Uterus (tissue), 3 donors: ENCODE measurements at regions not wholly inside any gene's neighbourhood (a gene's known extent, or its start where the extent isn't known, plus 50 kb on each side); places are given as distances from the start of the nearest gene placed in this dataset.

Experiments
- DNase-seq, 2 donors: peaks; one replicate each; pipeline ENCODE4 v3.0.0-alpha.2; 2019 to 2020
- H3K27ac ChIP-seq, 2 donors: fragments of 200-600 bp; sonication (generic); 1 replicate in 1 of 2; 2 replicates in 1 of 2; pipeline ENCODE4 v1.5.1; 2016 to 2018
- H3K27me3 ChIP-seq, 2 donors: fragments of 200-600 bp; sonication (generic); one replicate each; pipeline ENCODE4 v1.5.1; 2018 to 2019; ENCODE audit warnings: control low read depth in 1 of 2
- H3K36me3 ChIP-seq, 2 donors: fragments of 200-600 bp; sonication (generic); one replicate each; pipeline ENCODE4 v1.5.1; 2019; ENCODE audit warnings: control low read depth in 1 of 2
- H3K4me1 ChIP-seq, 2 donors: fragments of 200-600 bp; sonication (generic); one replicate each; pipeline ENCODE4 v1.5.1; 2018 to 2019; ENCODE audit warnings: control low read depth in 1 of 2
- H3K4me3 ChIP-seq, 2 donors: fragments of 200-600 bp; sonication (generic); 1 replicate in 1 of 2; 2 replicates in 1 of 2; pipeline ENCODE4 v1.5.1; 2018 to 2019; ENCODE audit warnings: mild to moderate bottlenecking in 1 of 2
- H3K9me3 ChIP-seq, 2 donors: fragments of 200-600 bp; sonication (generic); one replicate each; pipeline ENCODE4 v1.5.1; 2019; ENCODE audit warnings: control low read depth in 1 of 2
- CTCF ChIP-seq, 4 experiments: fragments of 200-600 bp in 2 of 4; fragments of 450-650 bp in 2 of 4; sonication (generic) in 2 of 4; IDR thresholded peaks; one replicate each; pipeline ENCODE4 v1.5.1; 2016 to 2019; ENCODE audit warnings: antibody characterized with exemption in 4 of 4, mild to moderate bottlenecking in 2 of 4, moderate library complexity in 1 of 4
- POLR2A ChIP-seq, 2 donors: fragments of 450-650 bp; IDR thresholded peaks; one replicate each; pipeline ENCODE4 v1.6.1; 2016; ENCODE audit warnings: antibody characterized with exemption in 2 of 2, mild to moderate bottlenecking in 1 of 2, moderate library complexity in 1 of 2
- intact Hi-C: fragments of 100-400 bp; cut with DNase I; formaldehyde crosslinking; loops from one replicate; pipeline ENCODE4 v1.15.1; 2023; ENCODE audit warnings: low total_unique reads
- donor health status: DM: yes; HTN: yes; CAD: no.

- Histone ChIP-seq H3K4me3 (no peak overlapping the region), H3K4me1 (no peaks in the 10 kb centered on the region), H3K27me3 (no peaks in the 10 kb centered on the region), H3K9me3 (no peaks in the 10 kb centered on the region), H3K27ac (no peak overlapping the region), H3K36me3 (no peaks in the 10 kb centered on the region)
- intact Hi-C loops, result no loop called here
- DNase-seq, result no peak
- TF ChIP-seq CTCF (IDR thresholded peaks at IDR 0.05) (no peak), POLR2A (IDR thresholded peaks at IDR 0.05) (no peak)
Observed at GRCh38 chr14:92240658-92241057, 82.3 kb upstream of the SLC24A4 start.

GRCh38 chr14:92241966-92242595 lies 80.9 kb upstream of the SLC24A4 start:
- no peaks in the 10 kb centered on the region for H3K27me3 ChIP-seq
- DNase-seq, result no peak
- H3K27ac ChIP-seq, result no peak overlapping the region
- no peaks in the 10 kb centered on the region for H3K36me3 ChIP-seq
- no peaks in the 10 kb centered on the region for H3K4me1 ChIP-seq
- no peaks in the 10 kb centered on the region for H3K9me3 ChIP-seq
- intact Hi-C loops, result no loop called here
- TF ChIP-seq CTCF (IDR thresholded peaks at IDR 0.05), result no peak
- no peak overlapping the region for H3K4me3 ChIP-seq

- Histone ChIP-seq H3K27me3 (no peaks in the 10 kb centered on the region), H3K36me3 (no peaks in the 10 kb centered on the region), H3K4me3 (no peak overlapping the region), H3K9me3 (no peaks in the 10 kb centered on the region), H3K27ac (no peak overlapping the region), H3K4me1 (no peaks in the 10 kb centered on the region)
- TF ChIP-seq POLR2A (IDR thresholded peaks at IDR 0.05), result no peak
- no peak for TF ChIP-seq CTCF (IDR thresholded peaks at IDR 0.05)
- intact Hi-C loops, result no loop called here
- no peak for DNase-seq
Observed at GRCh38 chr14:92244805-92245204, 78.2 kb upstream of the SLC24A4 start.

GRCh38 chr14:92247341-92247740 lies 75.6 kb upstream of the SLC24A4 start:
- TF ChIP-seq POLR2A (IDR thresholded peaks at IDR 0.05) (no peak), CTCF (IDR thresholded peaks at IDR 0.05) (no peak)
- Histone ChIP-seq H3K4me3 (no peak overlapping the region), H3K27me3 (no peaks in the 10 kb centered on the region), H3K9me3 (no peaks in the 10 kb centered on the region), H3K36me3 (no peaks in the 10 kb centered on the region), H3K27ac (no peak overlapping the region), H3K4me1 (no peaks in the 10 kb centered on the region)
- no peak for DNase-seq
- intact Hi-C loops, result no loop called here

- Histone ChIP-seq H3K27ac (no peak overlapping the region), H3K36me3 (no peaks in the 10 kb centered on the region), H3K9me3 (no peaks in the 10 kb centered on the region), H3K4me1 (no peaks in the 10 kb centered on the region), H3K27me3 (no peaks in the 10 kb centered on the region), H3K4me3 (no peak overlapping the region)
- TF ChIP-seq CTCF (IDR thresholded peaks at IDR 0.05) (no peak), POLR2A (IDR thresholded peaks at IDR 0.05) (no peak)
- DNase-seq, result no peak
- intact Hi-C loops, result no loop called here
Observed at GRCh38 chr14:92247947-92248346, 75.0 kb upstream of the SLC24A4 start.
